Duodenal mucosa (tissue), 2 donors: ENCODE measurements at regions not wholly inside any gene's neighbourhood (a gene's known extent, or its start where the extent isn't known, plus 50 kb on each side); places are given as distances from the start of the nearest gene placed in this dataset.
A peak's percentile ranks its signal among the peaks of the same experiment; 100 is the strongest.

Experiments
- H3K27ac ChIP-seq: one replicate; pipeline ENCODE4 v1.7.0; 2013; ENCODE audit warnings: low read depth, low read length
- H3K27me3 ChIP-seq, 2 donors: one replicate each; pipeline ENCODE4 v1.7.0; 2013; ENCODE audit warnings: low read length in 2 of 2, control low read depth in 1 of 2; ENCODE audit not compliant: insufficient read depth in 2 of 2, control insufficient read depth in 1 of 2
- H3K36me3 ChIP-seq, 2 donors: one replicate each; pipeline ENCODE4 v1.7.0; 2013; ENCODE audit warnings: low read length in 2 of 2, control low read depth in 1 of 2; ENCODE audit not compliant: insufficient read depth in 2 of 2, control insufficient read depth in 1 of 2
- H3K4me1 ChIP-seq, 2 donors: one replicate each; pipeline ENCODE4 v1.7.0; 2013; ENCODE audit warnings: low read length in 2 of 2, control low read depth in 1 of 2; ENCODE audit not compliant: insufficient read depth in 2 of 2, control insufficient read depth in 1 of 2
- H3K4me3 ChIP-seq, 2 donors: one replicate each; pipeline ENCODE4 v1.7.0; 2013; ENCODE audit warnings: low read length in 2 of 2, low read depth in 1 of 2
- H3K9ac ChIP-seq, 2 donors: one replicate each; pipeline ENCODE4 v1.7.0; 2013; ENCODE audit warnings: low read length in 2 of 2, low read depth in 1 of 2
- H3K9me3 ChIP-seq, 2 donors: one replicate each; pipeline ENCODE4 v1.7.0; 2013; ENCODE audit warnings: low read length in 2 of 2, control low read depth in 1 of 2; ENCODE audit not compliant: control insufficient read depth in 1 of 2

- H3K9me3 ChIP-seq: no peaks in the 10 kb centered on the region
- H3K9ac ChIP-seq: no peak overlapping the region
- no peaks in the 10 kb centered on the region for H3K4me1 ChIP-seq
- no peaks in the 10 kb centered on the region for H3K27me3 ChIP-seq
- no peak overlapping the region for H3K4me3 ChIP-seq
- no peaks in the 10 kb centered on the region for H3K36me3 ChIP-seq
- H3K27ac ChIP-seq: no peak overlapping the region
These were observed 72.7 kb upstream of the TCF21 start for GRCh38 chr6:133816171-133816570.

- Histone ChIP-seq H3K4me3 (no peak overlapping the region), H3K4me1 (no peaks in the 10 kb centered on the region), H3K9me3 (no peaks in the 10 kb centered on the region), H3K27ac (no peak overlapping the region), H3K27me3 (no peaks in the 10 kb centered on the region), H3K36me3 (no peaks in the 10 kb centered on the region), H3K9ac (no peak overlapping the region)
These were observed 71.4 kb upstream of the TCF21 start for GRCh38 chr6:133817460-133818047.

DNA sequence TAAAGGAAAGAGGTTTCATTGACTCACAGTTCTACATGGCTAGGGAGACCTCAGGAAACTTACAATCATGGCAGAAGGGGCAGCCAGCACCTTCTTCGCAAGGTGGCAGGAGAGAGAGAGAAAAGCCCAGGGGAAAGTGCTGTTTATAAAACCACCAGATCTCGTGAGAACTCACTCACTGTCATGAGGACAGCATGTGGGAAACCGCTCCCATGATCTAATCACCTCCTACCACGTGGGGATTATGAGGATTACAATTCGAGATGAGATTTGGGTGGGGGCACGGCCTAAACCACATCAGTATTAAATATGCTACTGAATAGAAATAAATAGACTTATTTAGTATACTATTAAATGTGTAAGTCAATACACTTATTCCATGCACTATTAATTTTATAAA, 70.6 kb upstream of the TCF21 start:
- H3K9me3 ChIP-seq: no peaks in the 10 kb centered on the region
- no peak overlapping the region for H3K27ac ChIP-seq
- H3K36me3 ChIP-seq: no peaks in the 10 kb centered on the region
- no peak overlapping the region for H3K9ac ChIP-seq
- H3K4me1 ChIP-seq: no peaks in the 10 kb centered on the region
- H3K27me3 ChIP-seq: no peaks in the 10 kb centered on the region
- no peak overlapping the region for H3K4me3 ChIP-seq

- no peaks in the 10 kb centered on the region for H3K4me1 ChIP-seq
These were observed 68.7 kb upstream of the TCF21 start for GRCh38 chr6:133820208-133820607.

DNA sequence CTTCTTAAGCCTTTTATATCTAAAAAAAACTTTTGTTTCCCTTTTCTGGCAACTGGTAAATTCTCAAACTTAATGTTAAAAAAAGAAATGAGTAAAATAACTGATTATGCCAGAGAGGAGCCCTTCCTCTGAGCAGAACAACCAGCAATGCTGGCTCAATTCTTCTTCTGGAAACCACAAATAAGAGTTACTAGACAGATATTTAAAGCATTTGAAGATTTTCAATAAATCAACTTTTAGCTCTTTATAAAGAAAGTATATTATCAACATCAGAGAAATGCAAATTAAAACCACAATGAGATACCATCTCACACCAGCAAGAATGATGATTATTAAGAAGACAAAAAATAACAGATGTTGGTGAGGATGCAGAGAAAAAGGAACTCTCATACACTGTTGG, 61.1 kb upstream of the TCF21 start:
- H3K9me3 ChIP-seq: no peaks in the 10 kb centered on the region
- H3K4me1 ChIP-seq: no peaks in the 10 kb centered on the region
- H3K27me3 ChIP-seq: peaks cover 0 to 5% of the 10 kb centered on the region in 2 donors
- no peaks in the 10 kb centered on the region for H3K36me3 ChIP-seq
- no peak overlapping the region for H3K4me3 ChIP-seq
- no peak overlapping the region for H3K27ac ChIP-seq
- no peak overlapping the region for H3K9ac ChIP-seq

More at GRCh38 chr6:133820208-133820607, 68.7 kb upstream of the TCF21 start:
- H3K4me3 ChIP-seq: no peak overlapping the region
- no peaks in the 10 kb centered on the region for H3K27me3 ChIP-seq
- no peaks in the 10 kb centered on the region for H3K9me3 ChIP-seq
- H3K27ac ChIP-seq: no peak overlapping the region
- no peaks in the 10 kb centered on the region for H3K36me3 ChIP-seq
- H3K9ac ChIP-seq: no peak overlapping the region

DNA sequence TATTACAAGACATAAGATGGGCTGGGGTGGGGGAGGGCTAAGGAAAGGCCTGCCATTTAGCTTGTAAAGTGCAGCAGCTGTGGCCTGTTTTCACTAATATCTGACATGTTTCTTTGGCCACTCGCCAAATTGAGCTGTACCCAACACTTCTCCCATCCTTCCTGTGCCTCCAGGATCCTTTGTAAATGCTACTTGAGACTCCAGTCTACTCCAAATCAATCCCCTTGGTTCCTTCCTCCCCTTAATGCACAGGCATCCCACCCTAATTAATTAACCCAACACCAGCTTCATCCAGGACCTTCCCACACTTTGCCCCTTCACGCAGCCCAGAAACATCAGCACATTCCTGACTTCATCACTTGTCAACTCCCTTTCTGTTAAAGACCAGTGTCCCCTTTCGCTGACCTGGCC, 55.0 kb upstream of the TCF21 start:
- no peaks in the 10 kb centered on the region for H3K36me3 ChIP-seq
- H3K9ac ChIP-seq: no peak overlapping the region
- no peaks in the 10 kb centered on the region for H3K4me1 ChIP-seq
- no peak overlapping the region for H3K4me3 ChIP-seq
- H3K9me3 ChIP-seq: no peaks in the 10 kb centered on the region
- no peak overlapping the region for H3K27ac ChIP-seq
- no peaks in the 10 kb centered on the region for H3K27me3 ChIP-seq

- Histone ChIP-seq H3K36me3 (no peaks in the 10 kb centered on the region), H3K4me3 (no peak overlapping the region), H3K4me1 (no peaks in the 10 kb centered on the region), H3K9ac (no peak overlapping the region), H3K9me3 (no peaks in the 10 kb centered on the region), H3K27ac (no peak overlapping the region), H3K27me3 (no peaks in the 10 kb centered on the region)
These were observed 54.3 kb upstream of the TCF21 start for GRCh38 chr6:133834472-133835170.

DNA sequence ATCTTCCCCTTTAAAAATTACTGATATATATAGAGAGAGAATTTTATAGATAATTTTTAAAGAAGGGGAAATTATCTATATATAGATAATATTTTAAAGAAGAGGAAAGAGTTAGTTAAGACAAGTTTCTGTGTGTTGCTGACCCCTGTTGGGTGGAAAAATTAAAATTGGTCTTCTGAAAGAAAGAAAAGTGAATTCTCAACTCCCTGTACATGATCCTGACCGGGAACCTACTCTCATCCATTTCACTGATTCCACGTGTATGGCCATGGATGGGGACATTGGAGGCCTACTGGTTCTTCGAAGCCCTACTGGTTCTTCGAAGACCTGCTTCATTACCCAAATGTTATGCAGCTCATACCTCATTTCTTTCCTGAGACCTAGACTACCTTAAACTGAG, 53.0 kb upstream of the TCF21 start:
- Histone ChIP-seq H3K4me3 (no peak overlapping the region), H3K27ac (no peak overlapping the region), H3K36me3 (no peaks in the 10 kb centered on the region), H3K9ac (no peak overlapping the region), H3K27me3 (no peaks in the 10 kb centered on the region), H3K9me3 (no peaks in the 10 kb centered on the region), H3K4me1 (no peaks in the 10 kb centered on the region)

- no peaks in the 10 kb centered on the region for H3K4me1 ChIP-seq
- H3K36me3 ChIP-seq: no peaks in the 10 kb centered on the region
- peak overlapping the region in 1 of 2 donors; percentile 33 for H3K9ac ChIP-seq
- no peaks in the 10 kb centered on the region for H3K27me3 ChIP-seq
- no peak overlapping the region for H3K27ac ChIP-seq
- no peaks in the 10 kb centered on the region for H3K9me3 ChIP-seq
- H3K4me3 ChIP-seq: peak overlapping the region; percentile 60 to 61
These were observed 51.0 kb upstream of the TCF21 start for GRCh38 chr6:133837801-133838349.
